ENCODE measurements at regions not wholly inside any gene's neighbourhood (a gene's known extent, or its start where the extent isn't known, plus 50 kb on each side); places are given as distances from the start of the nearest gene placed in this dataset.

DNA sequence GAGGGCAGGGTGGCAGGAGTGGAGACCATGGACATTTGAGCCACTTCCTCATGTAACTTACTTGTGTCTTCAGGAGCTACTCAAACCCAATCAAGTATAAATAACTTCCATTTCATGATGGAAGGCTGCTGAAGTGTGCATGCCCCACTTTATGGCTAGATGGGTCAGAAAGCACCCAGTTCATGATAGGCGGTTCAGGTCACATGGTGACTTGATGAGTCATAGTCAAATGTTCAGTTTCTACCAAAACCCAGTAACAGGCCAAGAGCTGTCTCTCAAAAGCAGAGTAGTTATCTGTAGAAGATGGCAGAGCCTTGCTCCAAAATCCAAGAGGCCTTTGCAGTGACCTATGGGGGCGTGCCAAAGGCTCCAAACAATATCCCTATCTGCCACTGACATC lies 133.7 kb upstream of the TENT5A start:
- no peak for TF ChIP-seq POLR2AphosphoS5 (IDR thresholded peaks at IDR 0.05)
- TF ChIP-seq POLR2A (IDR thresholded peaks at IDR 0.05; ENCODE audit: low read depth): no peak
